ENCODE measurements at regions not wholly inside any gene's neighbourhood (a gene's known extent, or its start where the extent isn't known, plus 50 kb on each side); places are given as distances from the start of the nearest gene placed in this dataset.

DNA sequence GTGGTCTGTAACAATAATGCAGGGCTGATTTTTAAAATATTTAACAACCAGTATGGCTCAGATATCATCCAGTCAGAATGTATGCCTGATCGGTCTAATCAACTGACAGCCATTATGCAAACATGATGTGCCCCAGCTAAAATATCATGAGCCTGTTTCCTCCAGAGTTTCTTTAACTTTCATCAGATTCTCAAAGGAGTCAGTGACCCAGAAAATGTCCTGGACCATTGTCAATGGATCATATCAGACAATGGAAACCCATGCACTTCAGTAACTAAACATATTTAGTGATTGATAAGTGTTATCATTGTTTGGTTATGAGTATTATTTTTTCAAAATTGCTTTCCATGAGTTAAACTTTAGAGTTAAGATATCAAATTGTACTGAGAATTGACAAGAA is 173.5 kb downstream of the LMBRD1 start:
- TF ChIP-seq CTCF (IDR thresholded peaks at IDR 0.05) (no peak), ZFX (IDR thresholded peaks at IDR 0.05; ENCODE audit: borderline replicate concordance) (no peak)
- H3K27ac ChIP-seq = no peak overlapping the region

- H3K27ac ChIP-seq = peak overlapping the region; percentile 56
- TF ChIP-seq ZFX (IDR thresholded peaks at IDR 0.05; ENCODE audit: borderline replicate concordance) (no peak), CTCF (IDR thresholded peaks at IDR 0.05) (no peak)
Observed at GRCh38 chr6:69622924-69623323, 173.9 kb downstream of the LMBRD1 start.

- TF ChIP-seq CTCF (IDR thresholded peaks at IDR 0.05) = no peak
- TF ChIP-seq ZFX (IDR thresholded peaks at IDR 0.05; ENCODE audit: borderline replicate concordance) = no peak
- peak overlapping the region; percentile 56 for H3K27ac ChIP-seq
Observed at GRCh38 chr6:69622230-69622629, 174.6 kb downstream of the LMBRD1 start.

GRCh38 chr6:69617163-69617562 is 179.6 kb downstream of the LMBRD1 start:
- TF ChIP-seq ZFX (IDR thresholded peaks at IDR 0.05; ENCODE audit: borderline replicate concordance) = no peak
- no peak for TF ChIP-seq CTCF (IDR thresholded peaks at IDR 0.05)
- no peak overlapping the region for H3K27ac ChIP-seq

GRCh38 chr6:69609836-69610472 is 186.9 kb downstream of the LMBRD1 start:
- TF ChIP-seq CTCF (IDR thresholded peaks at IDR 0.05) = no peak
- H3K27ac ChIP-seq = no peak overlapping the region

DNA sequence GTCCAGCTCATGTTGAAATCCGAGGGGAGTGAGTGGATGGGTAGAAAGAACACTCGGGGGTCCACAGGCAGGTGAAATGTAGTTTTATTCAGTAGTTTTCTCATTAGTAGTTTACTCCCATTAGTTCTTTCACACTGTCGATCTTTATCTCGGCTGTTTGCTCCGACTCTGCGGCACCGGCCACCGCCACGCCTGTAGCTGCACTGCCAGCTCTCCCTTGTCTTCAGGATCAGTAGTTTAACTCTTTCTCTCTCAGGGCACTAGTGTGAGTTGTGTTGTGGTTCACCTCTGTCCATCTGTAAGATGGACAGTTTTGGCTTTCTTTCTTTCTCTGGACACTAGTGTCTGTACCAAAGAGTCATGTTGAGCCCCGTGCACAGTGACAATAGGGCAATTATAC is 195.7 kb downstream of the LMBRD1 start:
- no peak for TF ChIP-seq CTCF (IDR thresholded peaks at IDR 0.05)
- no peak for TF ChIP-seq ZFX (IDR thresholded peaks at IDR 0.05; ENCODE audit: borderline replicate concordance)

GRCh38 chr6:69594405-69594804 is 202.4 kb downstream of the LMBRD1 start:
- H3K27ac ChIP-seq = peak overlapping the region; percentile 38
- no peak for TF ChIP-seq ZFX (IDR thresholded peaks at IDR 0.05; ENCODE audit: borderline replicate concordance)
- no peak for TF ChIP-seq CTCF (IDR thresholded peaks at IDR 0.05)

More for the DNA sequence above, 195.7 kb downstream of the LMBRD1 start:
- H3K27ac ChIP-seq = peak overlapping the region; percentile 76

Data from 22Rv1 (cell line).